Calu3 (cell line): ENCODE measurements at regions not wholly inside any gene's neighbourhood (a gene's known extent, or its start where the extent isn't known, plus 50 kb on each side); places are given as distances from the start of the nearest gene placed in this dataset.

Experiments used
- BruUV-seq: library from RNA; stranded (reverse); fragments of 400-500 nt; replicated peaks from 2 replicates; lab custom pipeline; 2021; lab: Mats Ljungman, UMichigan
- CTCF ChIA-PET: fragments of 300-600 bp; sonication (Branson Sonifier 250); formaldehyde crosslinking; loops from one replicate; lab custom pipeline; 2022; ENCODE audit warnings: antibody characterized with exemption; lab: Charles Lee
- DNase-seq: peaks from one replicate; pipeline ENCODE4 v3.0.0; 2022
- H3K27ac Mint-ChIP-seq: one replicate; pipeline ENCODE4 v1.8.0; 2022; ENCODE audit warnings: mixed read lengths; ENCODE audit not compliant: unreplicated experiment
- H3K27me3 Mint-ChIP-seq: one replicate; pipeline ENCODE4 v1.8.0; 2022; ENCODE audit warnings: mixed read lengths; ENCODE audit not compliant: unreplicated experiment
- H3K36me3 Mint-ChIP-seq: one replicate; pipeline ENCODE4 v1.8.0; 2022; ENCODE audit warnings: mild to moderate bottlenecking, moderate library complexity, mixed read lengths; ENCODE audit not compliant: insufficient read depth, unreplicated experiment
- H3K4me1 Mint-ChIP-seq: one replicate; pipeline ENCODE4 v1.8.0; 2022; ENCODE audit warnings: mild to moderate bottlenecking, low read depth, mixed read lengths; ENCODE audit not compliant: unreplicated experiment
- H3K4me3 Mint-ChIP-seq: one replicate; pipeline ENCODE4 v1.8.0; 2022; ENCODE audit warnings: mild to moderate bottlenecking, low read depth, moderate library complexity, mixed read lengths; ENCODE audit not compliant: unreplicated experiment
- H3K9me3 Mint-ChIP-seq: one replicate; pipeline ENCODE4 v1.8.0; 2022; ENCODE audit warnings: low read depth, mixed read lengths; ENCODE audit not compliant: unreplicated experiment
- CTCF ChIP-seq: fragments of 200-600 bp; IDR thresholded peaks from one replicate; pipeline ENCODE4 v1.8.0; 2022; ENCODE audit warnings: antibody characterized with exemption; ENCODE audit not compliant: unreplicated experiment
- intact Hi-C: fragments of 100-400 bp; cut with micrococcal nuclease; formaldehyde crosslinking; loops from one replicate; pipeline ENCODE4 v1.10.0; 2022; ENCODE audit not compliant: unreplicated experiment

GRCh38 chr6:27624694-27625262 is 151.9 kb upstream of the ZNF184 start:
- H3K4me1 Mint-ChIP-seq = peaks cover 24% of the 10 kb centered on the region
- H3K27ac Mint-ChIP-seq = no peak overlapping the region
- no peak for DNase-seq
- TF ChIP-seq CTCF = no peak
- no peaks in the 10 kb centered on the region for H3K9me3 Mint-ChIP-seq
- intact Hi-C loops = no loop called here
- no peaks in the 10 kb centered on the region for H3K27me3 Mint-ChIP-seq
- H3K36me3 Mint-ChIP-seq = peaks cover 5% of the 10 kb centered on the region
- no TSS peak for BruUV-seq
- CTCF ChIA-PET = interaction anchor here (0.9 to 1.0 kb wide), 2 partner anchors 37 to 79 kb away, joined by 3 to 4 read pairs; no protein-coding TSS in a partner anchor
- no peak overlapping the region for H3K4me3 Mint-ChIP-seq

DNA sequence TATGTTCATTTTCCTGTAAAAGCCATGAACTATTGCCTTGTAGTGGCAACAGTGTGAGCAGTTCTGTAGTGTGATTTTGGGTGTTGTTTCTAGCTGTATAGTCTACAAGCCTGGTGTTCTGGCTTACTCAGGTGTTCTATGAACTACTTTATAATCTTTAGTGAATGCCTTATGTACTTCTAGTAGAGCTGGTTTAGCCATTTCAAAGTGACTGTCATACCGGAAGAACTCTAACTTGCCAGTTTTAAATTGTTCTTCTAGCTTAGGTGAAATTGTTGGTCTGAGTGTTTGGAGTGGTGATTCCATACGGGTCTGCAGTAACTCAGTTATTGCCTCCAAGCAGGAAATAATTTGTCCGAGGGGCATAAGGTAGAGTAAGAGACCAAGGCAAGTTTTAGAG is 150.2 kb upstream of the ZNF184 start:
- peaks cover 24% of the 10 kb centered on the region for H3K4me1 Mint-ChIP-seq
- no peak for TF ChIP-seq CTCF
- intact Hi-C loops = no loop called here
- CTCF ChIA-PET = interaction anchor here (0.5 to 1.0 kb wide), 3 partner anchors 22 to 1738 kb away, joined by 3 to 6 read pairs (median 3); no protein-coding TSS in a partner anchor
- H3K9me3 Mint-ChIP-seq = no peaks in the 10 kb centered on the region
- H3K36me3 Mint-ChIP-seq = peaks cover 8% of the 10 kb centered on the region
- DNase-seq = no peak
- H3K4me3 Mint-ChIP-seq = peak overlapping the region; percentile 25
- H3K27ac Mint-ChIP-seq = no peak overlapping the region
- H3K27me3 Mint-ChIP-seq = no peaks in the 10 kb centered on the region
- BruUV-seq = no TSS peak

DNA sequence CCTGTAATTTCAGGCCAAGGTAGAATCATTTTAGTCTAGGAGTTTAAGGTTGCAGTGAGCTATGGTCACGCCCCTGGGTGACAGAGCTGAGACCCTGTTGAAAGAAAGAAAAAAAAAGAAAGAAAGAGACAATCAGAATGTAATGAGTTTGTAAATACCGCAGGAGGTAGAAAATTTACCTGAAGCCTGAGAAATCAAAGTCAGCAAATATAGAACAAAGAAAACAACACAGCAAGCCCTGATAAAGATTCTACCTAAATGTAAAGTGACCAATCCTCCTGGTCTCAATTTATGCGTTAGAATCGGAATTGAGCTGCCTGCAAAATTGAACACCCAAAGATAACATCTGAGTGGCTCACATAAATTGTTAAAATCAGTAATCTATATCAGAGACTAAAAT is 146.5 kb upstream of the ZNF184 start:
- no peak for TF ChIP-seq CTCF
- peaks cover 18% of the 10 kb centered on the region for H3K36me3 Mint-ChIP-seq
- intact Hi-C loops = loop anchor here (5.0 kb wide), 2 partner anchors 68 to 133 kb away; no protein-coding TSS in a partner anchor
- DNase-seq = no peak
- no peak overlapping the region for H3K27ac Mint-ChIP-seq
- no peaks in the 10 kb centered on the region for H3K9me3 Mint-ChIP-seq
- H3K4me3 Mint-ChIP-seq = no peak overlapping the region
- peaks cover 15% of the 10 kb centered on the region for H3K4me1 Mint-ChIP-seq
- no peaks in the 10 kb centered on the region for H3K27me3 Mint-ChIP-seq
- no TSS peak for BruUV-seq
- CTCF ChIA-PET = interaction anchor here (0.6 kb wide), 1 partner anchor 35 kb away, joined by 3 read pairs; no protein-coding TSS in a partner anchor

DNA sequence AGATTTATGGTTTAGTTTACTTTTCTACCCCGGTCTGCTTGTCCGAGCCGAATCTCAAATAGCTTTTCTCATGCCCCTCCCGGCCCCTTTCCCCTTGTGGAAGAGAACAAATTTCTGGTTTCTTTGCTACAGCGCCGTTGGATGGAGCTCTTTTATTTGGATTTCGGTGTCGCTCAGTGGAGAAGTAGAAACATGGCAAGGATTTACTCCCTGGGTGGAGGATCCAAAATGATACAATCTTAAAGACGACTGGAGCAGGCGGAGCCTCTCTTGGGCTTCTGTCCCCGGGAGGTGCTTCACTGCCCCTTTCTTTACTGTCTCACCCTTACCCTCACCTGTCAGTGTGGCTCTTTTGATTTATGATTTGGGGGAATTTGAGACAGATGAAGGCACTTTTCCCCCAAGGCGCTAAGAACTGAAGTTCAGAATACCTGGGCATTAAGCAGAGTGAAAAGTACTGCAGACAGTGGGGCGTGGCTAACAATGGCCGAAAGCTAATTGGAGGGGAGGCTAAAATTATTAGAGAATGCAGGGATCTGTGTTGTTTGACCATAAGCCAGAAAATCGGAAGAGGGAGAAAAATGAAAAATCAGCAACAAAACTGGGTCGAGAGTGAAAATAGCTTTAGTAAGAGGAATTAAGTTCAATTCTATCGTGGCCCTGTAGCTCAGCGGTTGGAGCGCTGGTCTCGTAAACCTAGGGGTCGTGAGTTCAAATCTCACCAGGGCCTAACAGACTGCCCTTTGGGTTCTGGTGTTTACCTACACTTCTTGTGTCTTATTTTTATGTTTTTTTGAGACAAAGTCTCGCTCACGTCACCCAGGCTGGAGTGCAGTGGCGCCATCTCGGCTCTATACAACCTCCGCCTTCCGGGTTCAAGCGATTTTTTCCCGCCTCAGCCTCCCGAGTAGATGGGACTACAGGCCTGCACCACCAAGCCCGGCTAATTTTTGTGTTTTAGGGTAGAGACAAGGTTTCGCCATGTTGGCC is 145.1 kb upstream of the ZNF184 start:
- intact Hi-C loops = loop anchor here (5.0 kb wide), 2 partner anchors 69 to 134 kb away; no protein-coding TSS in a partner anchor
- Mint-ChIP-seq H3K4me1 (peaks cover 7% of the 10 kb centered on the region), H3K9me3 (no peaks in the 10 kb centered on the region), H3K27me3 (no peaks in the 10 kb centered on the region), H3K4me3 (peak overlapping the region; percentile 77), H3K36me3 (peaks cover 14% of the 10 kb centered on the region), H3K27ac (peak overlapping the region; percentile 36)
- DNase-seq = peak; percentile 43
- no peak for TF ChIP-seq CTCF
- CTCF ChIA-PET = interaction anchor here (0.5 to 1.7 kb wide), 10 partner anchors 9 to 440 kb away, joined by 3 to 10 read pairs (median 4); no protein-coding TSS in a partner anchor
- no TSS peak for BruUV-seq
